Naive thymus-derived CD8-positive, alpha-beta T cell (primary cell): ENCODE measurements at regions not wholly inside any gene's neighbourhood (a gene's known extent, or its start where the extent isn't known, plus 50 kb on each side); places are given as distances from the start of the nearest gene placed in this dataset.

Experiments used
- ATAC-seq, 2 donors: fragments of 150-1000 bp; cut with Tn5 transposase in 1 of 2; sonication (Bioruptor Pico), chemical (Tn5 transposase) in 1 of 2; 1 replicate in 1 of 2; 2 replicates in 1 of 2; pipeline ENCODE4 v1.10.0; 2021; ENCODE audit warnings: mild to moderate bottlenecking in 2 of 2, moderate library complexity in 2 of 2
- POLR2A ChIA-PET: fragments of 350-600 bp; sonication (Branson Sonifier 250); formaldehyde crosslinking; loops from one replicate; lab custom pipeline; 2021; ENCODE audit warnings: antibody characterized with exemption; lab: Charles Lee
- DNase-seq, 10 donors: peaks; one replicate each; pipeline versions ENCODE4 v3.0.0 to v3.0.0-alpha.2; 2020 to 2022
- H3K27ac Mint-ChIP-seq, 10 donors: one replicate each; pipeline ENCODE4 v1.8.0; 2020 to 2022; ENCODE audit warnings: mild to moderate bottlenecking in 10 of 10, mixed read lengths in 10 of 10, moderate library complexity in 4 of 10, inconsistent platforms in 1 of 10
- H3K27me3 Mint-ChIP-seq, 5 donors: one replicate each; pipeline ENCODE4 v1.8.0; 2021 to 2022; ENCODE audit warnings: mixed read lengths in 5 of 5
- H3K36me3 Mint-ChIP-seq, 3 donors: one replicate each; pipeline ENCODE4 v1.8.0; 2020 to 2022; ENCODE audit warnings: mixed read lengths in 3 of 3, mild to moderate bottlenecking in 2 of 3, inconsistent platforms in 1 of 3
- H3K4me1 Mint-ChIP-seq, 4 donors: one replicate each; pipeline ENCODE4 v1.8.0; 2021 to 2022; ENCODE audit warnings: mixed read lengths in 4 of 4
- H3K4me3 Mint-ChIP-seq, 10 donors: one replicate each; pipeline ENCODE4 v1.8.0; 2020 to 2022; ENCODE audit warnings: mild to moderate bottlenecking in 10 of 10, mixed read lengths in 10 of 10, moderate library complexity in 6 of 10, inconsistent platforms in 1 of 10
- H3K9me3 Mint-ChIP-seq, 9 donors: one replicate each; pipeline ENCODE4 v1.8.0; 2020 to 2022; ENCODE audit warnings: mixed read lengths in 9 of 9, mild to moderate bottlenecking in 3 of 9, inconsistent platforms in 1 of 9, moderate library complexity in 1 of 9

- DNase-seq = no peak
- Mint-ChIP-seq H3K4me1 (peaks cover 0 to 2% (median 0%) of the 10 kb centered on the region in 4 donors), H3K4me3 (no peak overlapping the region), H3K27ac (no peak overlapping the region), H3K9me3 (peaks cover 0 to 14% (median 2%) of the 10 kb centered on the region in 9 donors), H3K27me3 (peaks cover 1 to 25% (median 6%) of the 10 kb centered on the region in 5 donors), H3K36me3 (no peaks in the 10 kb centered on the region)
- ATAC-seq = no peak
- POLR2A ChIA-PET = no interaction called here
These were observed 182.6 kb downstream of the PHLDA1 start for GRCh38 chr12:75848961-75849360.

DNA sequence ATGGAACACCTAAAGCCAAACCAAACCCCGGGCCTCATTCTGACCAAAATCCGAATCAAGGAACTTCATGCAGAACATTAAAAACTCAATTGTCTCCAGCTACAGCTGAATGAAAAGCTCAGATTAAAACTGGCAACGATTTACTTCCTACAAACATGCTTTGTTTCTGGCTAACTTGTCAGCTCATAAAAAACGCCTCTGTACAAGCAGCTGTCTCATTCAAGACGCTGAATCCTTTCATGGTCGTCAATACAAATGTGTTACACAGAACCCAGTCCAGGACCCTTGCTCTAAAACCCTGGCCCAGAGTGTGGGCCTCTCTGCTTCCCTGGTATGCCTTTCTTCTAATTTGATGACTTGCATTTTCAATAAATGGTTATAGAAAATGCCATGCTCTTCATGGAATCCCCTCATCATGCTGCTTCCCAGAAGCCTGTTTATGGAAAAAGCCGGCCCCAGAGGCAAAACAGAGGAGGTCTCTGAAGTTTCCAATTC lies 183.1 kb downstream of the PHLDA1 start:
- POLR2A ChIA-PET = no interaction called here
- ATAC-seq = no peak
- peaks cover 0 to 1% (median 0%) of the 10 kb centered on the region in 4 donors for H3K4me1 Mint-ChIP-seq
- no peak for DNase-seq
- H3K4me3 Mint-ChIP-seq = no peak overlapping the region
- no peak overlapping the region for H3K27ac Mint-ChIP-seq
- peaks cover 0 to 14% (median 2%) of the 10 kb centered on the region in 9 donors for H3K9me3 Mint-ChIP-seq
- peaks cover 1 to 25% (median 4%) of the 10 kb centered on the region in 5 donors for H3K27me3 Mint-ChIP-seq
- H3K36me3 Mint-ChIP-seq = no peaks in the 10 kb centered on the region

- Mint-ChIP-seq H3K36me3 (no peaks in the 10 kb centered on the region), H3K27me3 (peaks cover 0 to 18% (median 3%) of the 10 kb centered on the region in 5 donors), H3K27ac (no peak overlapping the region), H3K9me3 (peaks cover 0 to 14% (median 2%) of the 10 kb centered on the region in 9 donors), H3K4me3 (no peak overlapping the region), H3K4me1 (no peaks in the 10 kb centered on the region)
- DNase-seq (no peak), ATAC-seq (no peak)
- POLR2A ChIA-PET = no interaction called here
These were observed 185.5 kb downstream of the PHLDA1 start for GRCh38 chr12:75846102-75846501.

- Mint-ChIP-seq H3K4me3 (no peak overlapping the region), H3K36me3 (no peaks in the 10 kb centered on the region), H3K9me3 (peaks cover 0 to 14% (median 2%) of the 10 kb centered on the region in 9 donors), H3K4me1 (no peaks in the 10 kb centered on the region), H3K27me3 (peaks cover 0 to 16% (median 1%) of the 10 kb centered on the region in 5 donors), H3K27ac (no peak overlapping the region)
- ATAC-seq (no peak), DNase-seq (no peak)
- POLR2A ChIA-PET = no interaction called here
These were observed 186.6 kb downstream of the PHLDA1 start for GRCh38 chr12:75844985-75845384.

DNA sequence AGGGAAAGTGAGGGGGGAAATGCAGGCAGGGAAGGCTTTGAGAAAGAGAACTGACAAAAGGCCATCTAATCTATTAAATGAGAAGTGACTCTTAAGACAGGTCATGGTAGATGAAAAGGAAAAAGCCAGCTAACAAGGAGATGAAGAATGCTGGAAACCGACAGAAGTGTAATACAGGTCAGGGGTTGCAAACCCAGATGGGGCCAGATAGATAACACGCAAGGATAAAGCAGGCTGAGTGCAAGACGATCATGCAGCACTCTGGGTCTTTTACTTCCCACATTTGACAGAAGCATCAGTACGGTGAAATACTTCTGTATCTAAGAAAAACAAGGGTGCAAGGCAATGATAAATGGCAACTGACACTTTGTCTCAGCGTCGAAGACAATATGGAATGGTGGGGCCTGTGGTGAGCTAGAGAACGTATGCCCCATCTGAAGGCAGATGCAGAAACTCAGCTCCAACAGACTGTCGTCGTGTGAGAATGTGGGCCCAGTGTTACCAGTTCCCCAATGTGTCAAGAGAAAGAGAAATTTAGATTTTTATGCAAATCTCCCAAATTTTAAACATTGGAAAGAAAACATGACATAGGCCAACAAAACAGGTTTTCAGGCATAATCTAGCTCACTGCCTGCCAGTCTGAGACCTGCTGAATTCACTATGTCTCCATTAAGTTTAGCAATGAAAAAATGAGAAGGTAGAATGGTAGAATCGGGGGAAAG lies 187.4 kb downstream of the PHLDA1 start:
- H3K9me3 Mint-ChIP-seq = peaks cover 0 to 14% (median 2%) of the 10 kb centered on the region in 9 donors
- no peak overlapping the region for H3K27ac Mint-ChIP-seq
- H3K4me1 Mint-ChIP-seq = no peaks in the 10 kb centered on the region
- H3K36me3 Mint-ChIP-seq = no peaks in the 10 kb centered on the region
- POLR2A ChIA-PET = no interaction called here
- ATAC-seq (no peak), DNase-seq (no peak)
- peaks cover 0 to 16% (median 1%) of the 10 kb centered on the region in 5 donors for H3K27me3 Mint-ChIP-seq
- no peak overlapping the region for H3K4me3 Mint-ChIP-seq

GRCh38 chr12:75842090-75842489 lies 189.5 kb downstream of the PHLDA1 start:
- no peak overlapping the region for H3K27ac Mint-ChIP-seq
- H3K9me3 Mint-ChIP-seq = peaks cover 0 to 14% (median 3%) of the 10 kb centered on the region in 9 donors
- H3K4me3 Mint-ChIP-seq = no peak overlapping the region
- no peaks in the 10 kb centered on the region for H3K4me1 Mint-ChIP-seq
- ATAC-seq (no peak), DNase-seq (no peak)
- H3K27me3 Mint-ChIP-seq = peaks cover 0 to 16% (median 2%) of the 10 kb centered on the region in 5 donors
- POLR2A ChIA-PET = no interaction called here
- H3K36me3 Mint-ChIP-seq = no peaks in the 10 kb centered on the region

- peaks cover 0 to 16% (median 2%) of the 10 kb centered on the region in 5 donors for H3K27me3 Mint-ChIP-seq
These were observed 190.6 kb downstream of the PHLDA1 start for GRCh38 chr12:75840994-75841355.

GRCh38 chr12:75838309-75838708 lies 193.3 kb downstream of the PHLDA1 start:
- POLR2A ChIA-PET = no interaction called here
- no peak overlapping the region for H3K27ac Mint-ChIP-seq
- no peaks in the 10 kb centered on the region for H3K4me1 Mint-ChIP-seq
- no peak for DNase-seq
- ATAC-seq = no peak
- peaks cover 0 to 7% (median 0%) of the 10 kb centered on the region in 9 donors for H3K9me3 Mint-ChIP-seq
- H3K36me3 Mint-ChIP-seq = no peaks in the 10 kb centered on the region
- H3K27me3 Mint-ChIP-seq = peaks cover 1 to 16% (median 2%) of the 10 kb centered on the region in 5 donors
- no peak overlapping the region for H3K4me3 Mint-ChIP-seq

More at GRCh38 chr12:75840994-75841355, 190.6 kb downstream of the PHLDA1 start:
- no peaks in the 10 kb centered on the region for H3K36me3 Mint-ChIP-seq
- no peaks in the 10 kb centered on the region for H3K4me1 Mint-ChIP-seq
- no peak overlapping the region for H3K27ac Mint-ChIP-seq
- no peak overlapping the region for H3K4me3 Mint-ChIP-seq
- DNase-seq = no peak
- POLR2A ChIA-PET = no interaction called here
- H3K9me3 Mint-ChIP-seq = peaks cover 0 to 7% (median 0%) of the 10 kb centered on the region in 9 donors
- no peak for ATAC-seq

- Mint-ChIP-seq H3K4me3 (no peak overlapping the region), H3K9me3 (peaks cover 0 to 7% (median 0%) of the 10 kb centered on the region in 9 donors), H3K27me3 (peaks cover 1 to 16% (median 2%) of the 10 kb centered on the region in 5 donors), H3K36me3 (no peaks in the 10 kb centered on the region), H3K27ac (no peak overlapping the region), H3K4me1 (no peaks in the 10 kb centered on the region)
- POLR2A ChIA-PET = no interaction called here
- DNase-seq (no peak), ATAC-seq (no peak)
These were observed 193.9 kb downstream of the PHLDA1 start for GRCh38 chr12:75837700-75838099.

GRCh38 chr12:75836533-75836932 lies 195.0 kb downstream of the PHLDA1 start:
- peaks cover 0 to 7% (median 0%) of the 10 kb centered on the region in 9 donors for H3K9me3 Mint-ChIP-seq
- ATAC-seq = no peak

DNA sequence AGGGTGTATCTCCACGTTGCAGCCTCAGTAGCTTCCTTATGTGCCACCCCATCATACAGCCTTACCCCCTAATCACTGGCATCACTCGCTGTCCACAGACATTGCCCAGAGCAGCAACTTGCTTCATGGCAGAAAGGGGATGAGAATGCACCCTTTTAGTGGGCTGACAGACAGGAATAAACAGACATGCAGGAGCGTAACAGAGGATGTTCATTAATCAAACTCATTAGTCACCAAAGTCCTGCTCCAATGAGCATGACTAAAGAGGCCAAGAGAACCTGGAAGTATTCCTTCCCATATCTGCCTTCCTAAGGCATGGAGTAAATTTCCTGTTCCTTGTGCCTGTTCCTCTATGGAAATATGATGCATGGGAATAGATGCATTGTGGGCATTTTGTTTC lies 197.0 kb downstream of the PHLDA1 start:
- no peaks in the 10 kb centered on the region for H3K36me3 Mint-ChIP-seq
- ATAC-seq (no peak), DNase-seq (no peak)
- H3K27ac Mint-ChIP-seq = no peak overlapping the region
- POLR2A ChIA-PET = no interaction called here
- no peak overlapping the region for H3K4me3 Mint-ChIP-seq
- peaks cover 0 to 9% (median 0%) of the 10 kb centered on the region in 5 donors for H3K27me3 Mint-ChIP-seq
- H3K4me1 Mint-ChIP-seq = no peaks in the 10 kb centered on the region
- peaks cover 0 to 7% (median 0%) of the 10 kb centered on the region in 9 donors for H3K9me3 Mint-ChIP-seq

More at GRCh38 chr12:75836533-75836932, 195.0 kb downstream of the PHLDA1 start:
- Mint-ChIP-seq H3K27ac (no peak overlapping the region), H3K36me3 (no peaks in the 10 kb centered on the region), H3K4me3 (no peak overlapping the region), H3K4me1 (no peaks in the 10 kb centered on the region), H3K27me3 (peaks cover 0 to 9% (median 2%) of the 10 kb centered on the region in 5 donors)
- no peak for DNase-seq
- POLR2A ChIA-PET = no interaction called here

- POLR2A ChIA-PET = no interaction called here
- DNase-seq (no peak), ATAC-seq (no peak)
- peaks cover 0 to 2% (median 0%) of the 10 kb centered on the region in 9 donors for H3K9me3 Mint-ChIP-seq
- peaks cover 0 to 9% (median 0%) of the 10 kb centered on the region in 5 donors for H3K27me3 Mint-ChIP-seq
- H3K4me3 Mint-ChIP-seq = no peak overlapping the region
- H3K4me1 Mint-ChIP-seq = no peaks in the 10 kb centered on the region
- no peak overlapping the region for H3K27ac Mint-ChIP-seq
- no peaks in the 10 kb centered on the region for H3K36me3 Mint-ChIP-seq
These were observed 198.3 kb downstream of the PHLDA1 start for GRCh38 chr12:75833268-75833667.

GRCh38 chr12:75831402-75831801 lies 200.2 kb downstream of the PHLDA1 start:
- Mint-ChIP-seq H3K9me3 (no peaks in the 10 kb centered on the region), H3K27ac (no peak overlapping the region), H3K36me3 (no peaks in the 10 kb centered on the region), H3K4me3 (no peak overlapping the region), H3K4me1 (no peaks in the 10 kb centered on the region), H3K27me3 (peaks cover 0 to 9% (median 0%) of the 10 kb centered on the region in 5 donors)
- POLR2A ChIA-PET = no interaction called here
- ATAC-seq (no peak), DNase-seq (no peak)
